HUES64 (cell line): ENCODE measurements at regions not wholly inside any gene's neighbourhood (a gene's known extent, or its start where the extent isn't known, plus 50 kb on each side); places are given as distances from the start of the nearest gene placed in this dataset.

Experiments
- H3K27ac ChIP-seq: 2 replicates; pipeline ENCODE4 v1.7.0; 2013; ENCODE audit warnings: low read depth, low read length, inconsistent platforms
- H3K27me3 ChIP-seq: 2 replicates; pipeline ENCODE4 v1.6.1; 2013; ENCODE audit warnings: mild to moderate bottlenecking, low read length; ENCODE audit not compliant: insufficient read depth
- H3K36me3 ChIP-seq: 2 replicates; pipeline ENCODE4 v1.6.1; 2013; ENCODE audit warnings: mild to moderate bottlenecking, low read length; ENCODE audit not compliant: insufficient read depth
- H3K4me1 ChIP-seq: 2 replicates; pipeline ENCODE4 v1.6.1; 2013; ENCODE audit warnings: mild to moderate bottlenecking, low read length, moderate library complexity; ENCODE audit not compliant: insufficient read depth
- H3K4me3 ChIP-seq: 2 replicates; pipeline ENCODE4 v1.5.1; 2013; ENCODE audit warnings: mild to moderate bottlenecking, low read length, moderate library complexity
- H3K9ac ChIP-seq: 2 replicates; pipeline ENCODE4 v1.6.1; 2013; ENCODE audit warnings: mild to moderate bottlenecking, low read depth, low read length
- H3K9me3 ChIP-seq: 2 replicates; pipeline ENCODE4 v1.6.1; 2013; ENCODE audit warnings: low read depth, low read length; ENCODE audit not compliant: insufficient read depth
- WGBS: fragments of 150-250, 120-280 bp; methylation state at CpG from one replicate; pipeline ENCODE4 v1.1.7; 2013; ENCODE audit warnings: missing lambda C conversion rate; 5-methylcytosine and 5-hydroxymethylcytosine counted together

GRCh38 chrX:81729269-81729777 is 527.4 kb downstream of the SH3BGRL start:
- Histone ChIP-seq H3K27ac (no peak overlapping the region), H3K4me1 (no peaks in the 10 kb centered on the region), H3K36me3 (no peaks in the 10 kb centered on the region), H3K27me3 (no peaks in the 10 kb centered on the region), H3K9me3 (peaks cover 58% of the 10 kb centered on the region), H3K4me3 (no peak overlapping the region), H3K9ac (no peak overlapping the region)
- WGBS, result 75% methylated on average over 4 of the region's 4 CpGs

- WGBS, result 71% methylated on average over 2 of the region's 2 CpGs
- Histone ChIP-seq H3K4me1 (no peaks in the 10 kb centered on the region), H3K4me3 (no peak overlapping the region), H3K9ac (no peak overlapping the region), H3K9me3 (peaks cover 49% of the 10 kb centered on the region), H3K36me3 (no peaks in the 10 kb centered on the region), H3K27me3 (no peaks in the 10 kb centered on the region), H3K27ac (no peak overlapping the region)
Measured at GRCh38 chrX:81779701-81780100, 577.8 kb downstream of the SH3BGRL start.

GRCh38 chrX:81791086-81791485 is 589.2 kb downstream of the SH3BGRL start:
- H3K27me3 ChIP-seq, result no peaks in the 10 kb centered on the region
- H3K9ac ChIP-seq, result no peak overlapping the region
- H3K4me1 ChIP-seq, result no peaks in the 10 kb centered on the region
- H3K9me3 ChIP-seq, result peaks cover 24% of the 10 kb centered on the region; the same call in 1 of the 2 replicates
- no peak overlapping the region for H3K4me3 ChIP-seq
- no peaks in the 10 kb centered on the region for H3K36me3 ChIP-seq
- H3K27ac ChIP-seq, result no peak overlapping the region
- 100% methylated on average over 1 of the region's 1 CpG for WGBS
